DND-41 (cell line): ENCODE measurements at regions not wholly inside any gene's neighbourhood (a gene's known extent, or its start where the extent isn't known, plus 50 kb on each side); places are given as distances from the start of the nearest gene placed in this dataset.

Experiments
- CTCF ChIP-seq: IDR thresholded peaks from 2 replicates; pipeline ENCODE4 v1.5.1; 2012; ENCODE audit warnings: borderline replicate concordance, low read length, moderate library complexity, mild to moderate bottlenecking; ENCODE audit not compliant: poor library complexity, severe bottlenecking; ENCODE audit errors: extremely low read depth
- EZH2 ChIP-seq: IDR thresholded peaks from 3 replicates; pipeline ENCODE4 v1.6.1; 2012; ENCODE audit warnings: borderline replicate concordance, low read depth, mild to moderate bottlenecking, moderate library complexity, low read length, inconsistent platforms; ENCODE audit not compliant: severe bottlenecking

- TF ChIP-seq CTCF (no peak), EZH2 (no peak)
Measured at GRCh38 chr2:221235941-221236340, 336.2 kb downstream of the EPHA4 start.
